Upper lobe of left lung (tissue), 6 donors: ENCODE measurements at regions not wholly inside any gene's neighbourhood (a gene's known extent, or its start where the extent isn't known, plus 50 kb on each side); places are given as distances from the start of the nearest gene placed in this dataset.

Experiments
- ATAC-seq, 2 donors: fragments of 200-7000 bp; cut with Tn5 transposase; one replicate each; pipeline ENCODE4 v1.9.1; 2022; ENCODE audit warnings: mild to moderate bottlenecking in 2 of 2, moderate library complexity in 2 of 2; ENCODE audit not compliant: low FRiP score in 2 of 2
- DNase-seq, 2 donors: peaks; one replicate each; pipeline ENCODE4 v3.0.0-alpha.2; 2019 to 2020
- H3K27ac ChIP-seq, 4 donors: fragments of 200-600 bp; sonication (generic); one replicate each; pipeline ENCODE4 v1.5.1; 2016 to 2019
- H3K27me3 ChIP-seq, 4 donors: fragments of 200-600 bp; sonication (generic); one replicate each; pipeline ENCODE4 v1.5.1; 2017 to 2019
- H3K36me3 ChIP-seq, 4 donors: fragments of 200-600 bp; sonication (generic); one replicate each; pipeline ENCODE4 v1.5.1; 2016 to 2019
- H3K4me1 ChIP-seq, 4 donors: fragments of 200-600 bp; sonication (generic); one replicate each; pipeline ENCODE4 v1.5.1; 2018 to 2019
- H3K4me3 ChIP-seq, 4 donors: fragments of 200-600 bp; sonication (generic); one replicate each; pipeline ENCODE4 v1.5.1; 2017 to 2019; ENCODE audit warnings: mild to moderate bottlenecking in 2 of 4, moderate library complexity in 1 of 4
- H3K9me3 ChIP-seq, 4 donors: fragments of 200-600 bp; sonication (generic); one replicate each; pipeline ENCODE4 v1.5.1; 2018 to 2019
- EP300 ChIP-seq, 4 donors: sonication (generic); formaldehyde crosslinking; IDR thresholded peaks; one replicate each; pipeline ENCODE4 v1.5.1; 2017; ENCODE audit warnings: antibody characterized with exemption in 4 of 4, control low read depth in 2 of 4
- POLR2A ChIP-seq, 4 donors: fragments of 450-650 bp; IDR thresholded peaks; one replicate each; pipeline ENCODE4 v1.5.1; 2016 to 2017; ENCODE audit warnings: antibody characterized with exemption in 4 of 4, mild to moderate bottlenecking in 2 of 4
- POLR2AphosphoS5 ChIP-seq, 2 donors: sonication (generic); formaldehyde crosslinking; IDR thresholded peaks; one replicate each; pipeline ENCODE4 v1.5.1; 2017; ENCODE audit warnings: antibody characterized with exemption in 2 of 2
- WGBS, 2 donors: methylation state at CpG; one replicate each; pipeline ENCODE4 v1.1.5; 2017 to 2018; 5-methylcytosine and 5-hydroxymethylcytosine counted together
- TF ChIP-seq, protein P1 (sequence below), 6 experiments: fragments of 450-650 bp in 4 of 6; fragments of 200-600 bp in 2 of 6; sonication (generic) in 2 of 6; IDR thresholded peaks; one replicate each; pipeline ENCODE4 v1.5.1; 2016 to 2019; ENCODE audit warnings: antibody characterized with exemption in 6 of 6
- donor health status: DM: no; HTN: no; CAD: no; lungs with moderate emphysema.
- donor health status: DM: no; HTN: yes; CAD: no; lungs with severe emphysema.

DNA sequence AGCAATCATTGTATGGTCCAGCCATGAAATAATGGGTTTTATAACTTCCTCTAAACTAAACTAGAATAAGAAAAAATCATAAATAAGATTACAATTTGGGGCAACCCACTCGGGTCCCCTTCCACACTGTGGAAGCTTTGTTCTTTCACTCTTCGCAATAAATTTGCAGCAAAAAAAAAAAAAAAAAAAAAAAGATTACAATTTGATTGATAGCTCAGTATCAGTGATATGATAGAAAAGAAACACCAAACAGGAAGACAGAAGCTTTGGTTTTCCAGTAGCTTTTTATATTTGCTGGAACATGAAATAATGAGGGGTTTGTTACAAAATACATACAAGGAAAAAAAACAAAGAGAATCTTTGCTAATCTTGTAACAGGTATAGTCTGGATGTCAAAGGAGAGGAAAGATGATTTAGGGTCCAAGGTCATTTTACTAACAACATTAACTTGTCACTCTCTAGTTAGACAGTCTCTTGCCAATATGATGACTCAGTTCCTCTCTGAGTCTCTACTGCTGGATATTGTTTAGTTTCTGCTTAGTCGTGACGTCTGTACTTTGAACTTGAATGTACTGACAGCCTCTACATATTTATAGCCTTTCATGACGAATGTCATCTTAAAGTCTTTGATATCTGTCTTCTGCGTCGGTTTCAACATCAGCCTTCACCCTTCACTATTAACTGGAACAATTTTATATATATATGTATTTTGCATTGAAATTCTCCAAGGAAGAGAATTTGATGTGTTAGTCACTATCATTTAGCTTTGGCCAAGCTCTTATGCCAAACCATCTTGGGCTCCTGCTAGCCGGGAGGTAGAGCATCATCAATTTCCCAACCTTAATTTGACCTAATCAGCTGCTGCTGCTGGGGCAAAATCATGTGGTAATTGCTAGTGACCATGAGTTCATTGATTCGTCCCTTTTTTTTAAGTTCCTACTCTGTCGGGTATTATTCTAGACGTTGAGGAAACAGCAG, 213.1 kb upstream of the STXBP5 start:
- DNase-seq (no peak), ATAC-seq (no peak)
- Histone ChIP-seq H3K36me3 (no peaks in the 10 kb centered on the region), H3K27ac (no peak overlapping the region), H3K4me1 (no peaks in the 10 kb centered on the region), H3K4me3 (no peak overlapping the region), H3K9me3 (no peaks in the 10 kb centered on the region), H3K27me3 (no peaks in the 10 kb centered on the region)
- 73 to 77% methylated on average over 11 of the region's 11 CpGs for WGBS, 2 donors
- TF ChIP-seq, protein P1, sequence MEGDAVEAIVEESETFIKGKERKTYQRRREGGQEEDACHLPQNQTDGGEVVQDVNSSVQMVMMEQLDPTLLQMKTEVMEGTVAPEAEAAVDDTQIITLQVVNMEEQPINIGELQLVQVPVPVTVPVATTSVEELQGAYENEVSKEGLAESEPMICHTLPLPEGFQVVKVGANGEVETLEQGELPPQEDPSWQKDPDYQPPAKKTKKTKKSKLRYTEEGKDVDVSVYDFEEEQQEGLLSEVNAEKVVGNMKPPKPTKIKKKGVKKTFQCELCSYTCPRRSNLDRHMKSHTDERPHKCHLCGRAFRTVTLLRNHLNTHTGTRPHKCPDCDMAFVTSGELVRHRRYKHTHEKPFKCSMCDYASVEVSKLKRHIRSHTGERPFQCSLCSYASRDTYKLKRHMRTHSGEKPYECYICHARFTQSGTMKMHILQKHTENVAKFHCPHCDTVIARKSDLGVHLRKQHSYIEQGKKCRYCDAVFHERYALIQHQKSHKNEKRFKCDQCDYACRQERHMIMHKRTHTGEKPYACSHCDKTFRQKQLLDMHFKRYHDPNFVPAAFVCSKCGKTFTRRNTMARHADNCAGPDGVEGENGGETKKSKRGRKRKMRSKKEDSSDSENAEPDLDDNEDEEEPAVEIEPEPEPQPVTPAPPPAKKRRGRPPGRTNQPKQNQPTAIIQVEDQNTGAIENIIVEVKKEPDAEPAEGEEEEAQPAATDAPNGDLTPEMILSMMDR (IDR thresholded peaks at IDR 0.05): no peak
- TF ChIP-seq EP300 (IDR thresholded peaks at IDR 0.05) (no peak), POLR2AphosphoS5 (IDR thresholded peaks at IDR 0.05) (no peak)

DNA sequence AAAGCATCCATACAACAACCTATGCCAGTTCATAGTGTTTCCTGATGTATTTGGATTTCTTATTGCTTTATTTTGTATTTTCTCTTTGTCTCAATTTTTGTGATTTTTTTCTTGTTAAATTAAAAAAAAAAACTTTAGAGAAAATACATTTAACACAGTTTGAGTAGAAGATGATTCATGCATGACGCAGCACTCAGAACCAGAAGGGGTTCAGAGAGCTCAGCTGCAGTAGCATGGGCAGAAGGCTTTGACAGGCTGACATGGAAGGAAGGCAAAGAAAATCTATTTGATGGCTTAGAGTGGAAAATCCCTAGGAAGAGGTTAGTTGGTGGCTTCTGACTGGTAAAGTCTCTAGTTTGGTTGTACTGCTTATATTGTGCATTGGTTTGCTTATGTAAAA, 207.2 kb upstream of the STXBP5 start:
- WGBS, 2 donors: 93 to 95% methylated on average over 1 of the region's 1 CpG

DNA sequence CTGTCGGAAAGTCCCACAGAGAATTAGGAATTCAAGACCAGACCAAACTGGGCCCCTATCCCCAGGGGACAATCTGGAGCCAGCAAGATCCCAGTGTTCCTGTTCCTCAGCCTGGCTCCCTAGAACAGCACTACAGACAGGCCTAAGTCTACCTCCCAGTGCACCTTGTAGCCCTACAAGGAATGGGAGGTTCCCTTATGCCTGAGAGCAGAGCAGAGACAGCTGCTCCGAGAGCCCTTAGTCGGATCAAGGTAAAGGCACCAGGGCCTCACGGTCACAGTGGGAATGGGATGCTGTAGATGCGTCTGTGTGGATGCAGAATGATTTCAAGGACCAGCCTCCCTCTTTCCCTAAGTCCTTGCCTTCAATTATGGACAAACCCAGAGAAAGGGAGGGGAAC, 204.5 kb upstream of the STXBP5 start:
- WGBS, 2 donors: 91 to 93% methylated on average over 4 to 5 of the region's 5 CpGs
- ATAC-seq: no peak
- Histone ChIP-seq H3K4me1 (no peaks in the 10 kb centered on the region), H3K9me3 (no peaks in the 10 kb centered on the region), H3K27me3 (no peaks in the 10 kb centered on the region), H3K36me3 (no peaks in the 10 kb centered on the region), H3K4me3 (no peak overlapping the region), H3K27ac (no peak overlapping the region)
- DNase-seq: no peak
- TF ChIP-seq POLR2A (IDR thresholded peaks at IDR 0.05) (no peak), EP300 (IDR thresholded peaks at IDR 0.05) (no peak), POLR2AphosphoS5 (IDR thresholded peaks at IDR 0.05) (no peak)
- TF ChIP-seq, protein P1 (IDR thresholded peaks at IDR 0.05): no peak

More for the DNA sequence above, 207.2 kb upstream of the STXBP5 start:
- H3K4me3 ChIP-seq: no peak overlapping the region
- TF ChIP-seq EP300 (IDR thresholded peaks at IDR 0.05) (no peak), POLR2A (IDR thresholded peaks at IDR 0.05) (no peak), POLR2AphosphoS5 (IDR thresholded peaks at IDR 0.05) (no peak)
- TF ChIP-seq, protein P1 (IDR thresholded peaks at IDR 0.05): no peak
- no peak overlapping the region for H3K27ac ChIP-seq
- H3K4me1 ChIP-seq: no peaks in the 10 kb centered on the region
- ATAC-seq: no peak
- no peaks in the 10 kb centered on the region for H3K36me3 ChIP-seq
- no peaks in the 10 kb centered on the region for H3K27me3 ChIP-seq
- DNase-seq: no peak
- H3K9me3 ChIP-seq: no peaks in the 10 kb centered on the region

DNA sequence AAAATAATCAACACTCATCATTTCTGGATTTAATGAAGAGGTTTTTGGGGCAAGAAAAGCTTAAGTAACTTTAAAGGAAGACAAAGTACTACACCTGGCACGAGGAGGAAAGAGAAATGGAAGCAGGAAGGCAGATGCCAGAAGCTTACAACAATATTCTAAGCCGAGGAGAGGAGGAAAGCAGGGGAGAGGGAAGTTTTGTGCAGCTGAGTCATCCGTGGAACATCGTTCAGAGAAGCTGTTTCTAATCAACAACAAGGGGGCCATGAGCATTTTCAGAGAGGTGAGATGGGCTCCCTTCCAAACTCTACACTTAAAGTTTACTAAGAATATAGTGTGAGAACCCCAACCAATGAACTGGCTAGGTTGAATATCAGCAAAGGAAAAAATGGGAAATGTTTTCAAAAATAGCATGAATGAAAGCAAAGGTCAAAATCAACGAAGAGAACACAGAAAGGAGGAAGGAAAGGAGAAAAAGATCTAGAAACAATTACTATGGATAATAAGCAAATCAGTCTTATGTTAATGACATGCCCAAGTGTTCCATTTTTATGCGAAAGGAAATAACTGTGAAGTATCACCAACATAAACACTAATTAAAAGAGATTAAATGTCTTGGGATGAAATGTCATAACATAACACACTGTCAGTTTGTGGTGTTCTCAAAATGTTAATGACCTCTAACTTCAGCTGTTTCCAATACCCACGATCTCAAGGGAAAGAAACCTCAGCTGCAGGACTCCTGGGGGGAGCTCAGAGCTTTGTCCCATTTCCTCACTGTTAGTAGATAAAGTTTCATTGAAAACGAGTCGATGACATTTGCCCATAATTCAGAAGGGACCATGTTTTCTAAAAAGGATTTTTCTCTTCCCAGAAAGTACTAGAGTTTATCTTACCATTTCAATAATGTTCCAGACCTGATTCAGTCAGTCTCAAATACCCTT, 203.4 kb upstream of the STXBP5 start:
- no peaks in the 10 kb centered on the region for H3K4me1 ChIP-seq
- DNase-seq: no peak
- H3K9me3 ChIP-seq: no peaks in the 10 kb centered on the region
- ATAC-seq: peak in 1 of 2 donors; percentile 44
- no peak overlapping the region for H3K27ac ChIP-seq
- no peak for TF ChIP-seq POLR2AphosphoS5 (IDR thresholded peaks at IDR 0.05)
- TF ChIP-seq POLR2A (IDR thresholded peaks at IDR 0.05): no peak
- no peak for TF ChIP-seq EP300 (IDR thresholded peaks at IDR 0.05)
- TF ChIP-seq, protein P1 (IDR thresholded peaks at IDR 0.05): no peak
- WGBS, 2 donors: 36% methylated on average over 9 of the region's 9 CpGs
- no peaks in the 10 kb centered on the region for H3K36me3 ChIP-seq
- H3K27me3 ChIP-seq: no peaks in the 10 kb centered on the region
- H3K4me3 ChIP-seq: no peak overlapping the region
